ENCODE measurements at regions not wholly inside any gene's neighbourhood (a gene's known extent, or its start where the extent isn't known, plus 50 kb on each side); places are given as distances from the start of the nearest gene placed in this dataset.
"Not testable (repeated sequence)": the region's sequence is repeated elsewhere in the genome, so short reads cannot be mapped to it uniquely, and the experiment has no call there.

DNA sequence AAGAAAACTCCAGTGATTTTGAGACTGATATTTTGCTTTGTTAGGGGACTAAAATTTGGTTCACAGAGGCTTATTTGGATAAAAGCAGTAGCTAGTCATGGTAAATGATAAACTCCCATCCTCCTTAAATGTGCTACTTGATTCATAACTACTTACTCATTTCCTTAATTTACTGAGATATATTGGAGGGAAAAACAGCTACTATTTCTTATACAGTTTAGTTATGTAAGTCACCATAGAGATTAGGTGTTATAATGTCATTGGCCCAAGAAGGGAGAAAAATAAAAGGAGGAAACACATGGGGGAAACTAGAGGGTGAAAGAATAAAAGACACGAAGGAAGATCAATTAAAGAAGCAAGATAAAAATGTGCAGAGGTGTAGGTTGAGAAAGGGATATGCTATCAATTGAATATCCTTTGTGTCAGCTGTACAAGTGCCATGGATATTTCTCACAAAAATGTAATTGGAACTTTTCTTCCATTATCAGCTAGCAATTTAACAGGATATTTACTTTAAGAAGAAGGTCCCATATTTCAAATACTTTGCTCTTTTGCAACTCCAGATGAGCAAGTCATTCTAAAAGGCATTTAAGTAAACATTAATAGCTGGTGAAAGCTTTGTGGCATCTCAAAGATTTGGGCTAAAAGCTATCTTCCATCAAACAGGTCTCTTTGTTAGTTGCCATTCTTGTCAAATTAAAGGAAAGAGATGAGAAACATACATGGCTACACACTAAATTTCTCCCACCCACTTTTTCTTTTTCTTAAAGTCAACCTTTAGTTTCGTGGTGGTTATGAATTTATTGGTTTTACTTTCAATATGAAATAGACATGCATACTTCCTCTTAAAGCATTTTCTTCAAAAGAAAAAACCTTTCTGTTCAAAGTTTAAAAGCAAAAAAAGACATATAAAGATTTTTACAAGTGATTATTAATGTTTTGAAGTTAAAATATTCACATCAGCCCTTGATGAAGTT lies 439.5 kb downstream of the CCER1 start:
- peak; percentile 34 for DNase-seq (ENCODE audit: extremely low read depth, low read depth, low spot score)

DNA sequence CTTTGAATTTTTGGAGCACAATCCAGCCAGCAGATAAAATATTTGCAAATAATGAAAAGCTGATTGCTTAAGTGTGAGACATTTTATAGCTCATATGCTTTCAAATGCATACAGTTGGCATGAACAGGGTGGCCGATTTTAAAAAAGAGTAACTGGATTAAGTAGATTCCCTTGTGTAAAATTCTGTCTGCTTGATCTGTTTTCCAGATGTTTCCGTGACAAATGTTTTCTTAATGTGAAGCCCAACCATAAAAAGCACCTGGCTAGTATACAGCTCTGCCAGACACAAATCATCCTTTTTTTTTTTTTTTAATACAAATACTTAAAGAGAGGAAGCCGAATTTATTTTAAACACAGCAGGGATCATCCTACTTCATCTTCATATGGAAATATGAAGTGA lies 440.7 kb downstream of the CCER1 start:
- no peak for DNase-seq (ENCODE audit: extremely low read depth, low read depth, low spot score)

DNA sequence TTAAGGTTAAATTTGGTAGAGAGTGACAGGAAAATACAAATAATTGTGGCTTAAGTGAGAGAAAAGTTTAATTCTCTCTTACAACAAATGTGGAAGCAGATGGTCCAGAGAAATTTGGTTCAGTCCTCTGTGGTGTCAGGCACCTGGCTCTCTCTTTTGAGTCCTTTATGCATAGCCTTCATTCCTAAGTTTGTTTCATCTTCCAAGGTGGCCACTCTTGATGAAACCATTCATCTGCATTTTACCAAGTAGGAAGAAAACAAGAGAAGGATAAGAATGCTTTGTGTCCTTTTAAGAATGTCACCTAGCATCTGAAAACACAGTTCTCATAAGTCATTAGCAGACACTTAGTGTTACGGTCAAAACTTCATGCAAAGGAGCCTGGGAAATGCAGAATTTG lies 442.5 kb downstream of the CCER1 start:
- DNase-seq (ENCODE audit: extremely low read depth, low read depth, low spot score): no peak

DNA sequence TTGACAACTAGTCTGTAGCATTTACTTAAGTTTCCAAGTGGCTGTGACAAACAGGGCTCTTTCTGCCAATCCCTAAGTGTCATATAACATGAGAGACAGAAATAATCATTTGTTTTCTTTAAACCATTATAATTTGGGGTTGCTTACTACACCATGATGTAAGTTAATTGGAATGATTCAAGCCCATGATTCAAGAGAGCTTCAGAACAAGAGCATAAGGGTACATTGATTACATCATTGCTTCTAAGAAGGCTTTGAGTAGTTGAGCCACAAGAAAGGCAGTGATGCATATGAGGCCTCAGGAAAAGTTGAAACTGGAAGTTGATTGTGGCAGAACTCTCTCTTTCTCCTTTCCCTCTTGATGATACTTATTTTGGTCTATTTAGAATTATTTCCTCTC lies 444.0 kb downstream of the CCER1 start:
- no peak for DNase-seq (ENCODE audit: extremely low read depth, low read depth, low spot score)

- no peak for DNase-seq (ENCODE audit: extremely low read depth, low read depth, low spot score)
These were observed 450.2 kb downstream of the CCER1 start for GRCh38 chr12:90504806-90505205.

GRCh38 chr12:90502070-90502469 lies 452.9 kb downstream of the CCER1 start:
- DNase-seq (ENCODE audit: extremely low read depth, low read depth, low spot score): no peak

DNA sequence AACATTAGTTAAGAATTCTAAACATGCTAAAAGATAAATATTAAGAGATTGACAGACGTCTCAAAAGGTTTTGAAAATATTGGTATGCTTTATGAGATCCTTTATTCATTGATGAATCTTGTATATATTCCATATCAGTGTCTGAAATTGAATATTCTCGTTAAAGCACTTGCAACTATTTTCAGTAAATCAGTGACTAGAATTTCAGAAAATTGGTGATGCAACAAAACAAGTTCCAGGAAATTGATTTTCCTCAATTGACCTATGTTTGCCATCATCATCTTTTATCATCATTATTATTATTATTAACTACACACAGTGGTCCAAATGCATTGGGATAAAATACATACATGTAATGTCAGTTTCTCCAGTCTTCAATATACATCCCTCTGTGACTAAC lies 453.6 kb downstream of the CCER1 start:
- DNase-seq (ENCODE audit: extremely low read depth, low read depth, low spot score): no peak

DNA sequence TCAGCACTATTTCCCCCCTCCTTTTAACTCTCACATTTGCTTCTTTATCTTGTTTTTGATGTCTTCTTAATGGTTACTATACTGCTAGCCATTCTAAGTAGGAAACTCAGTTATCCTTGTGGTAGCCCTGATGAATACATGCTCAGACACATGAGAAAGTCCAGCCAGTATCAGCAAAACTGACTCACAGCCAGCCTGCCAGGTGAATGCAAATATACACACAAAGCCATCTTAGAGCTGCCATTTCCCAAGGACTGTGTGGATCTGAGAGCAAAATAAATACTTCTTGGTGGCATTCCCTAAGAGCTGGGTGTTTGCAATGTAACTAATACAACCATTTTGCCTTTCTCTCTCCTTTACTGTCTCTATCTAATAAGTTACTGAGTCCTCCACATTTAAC lies 455.2 kb downstream of the CCER1 start:
- no peak for DNase-seq (ENCODE audit: extremely low read depth, low read depth, low spot score)

DNA sequence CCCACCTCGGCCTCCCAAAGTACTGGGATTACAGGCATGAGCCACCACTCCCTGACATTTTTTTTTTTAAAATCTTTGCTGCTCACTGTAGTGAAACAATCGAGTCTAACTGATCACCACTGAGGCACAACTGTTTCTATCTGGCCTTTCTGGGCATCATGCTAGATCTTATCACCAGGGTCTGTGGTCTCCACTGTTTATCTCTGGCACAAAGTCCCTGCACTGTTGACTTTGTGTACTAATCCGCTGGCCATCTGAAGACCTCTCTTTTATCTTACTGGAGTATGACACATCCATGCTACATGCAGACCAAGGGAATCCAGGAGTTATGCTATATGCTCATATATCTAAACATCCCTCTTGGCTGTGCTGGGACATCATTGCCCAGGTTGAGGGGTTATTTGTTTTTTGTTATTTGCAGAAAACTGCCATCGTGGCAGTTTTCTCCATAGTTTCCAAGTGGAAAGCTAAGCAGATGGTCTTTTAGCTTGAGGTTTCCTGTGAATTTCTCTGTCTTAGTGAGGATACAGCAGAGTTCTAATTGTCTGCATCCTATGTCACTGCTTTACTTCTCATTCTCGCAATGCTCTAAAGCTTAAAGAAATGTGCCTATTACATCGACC lies 456.9 kb downstream of the CCER1 start:
- no peak for DNase-seq (ENCODE audit: extremely low read depth, low read depth, low spot score)

- DNase-seq (ENCODE audit: extremely low read depth, low read depth, low spot score): no peak
These were observed 464.6 kb downstream of the CCER1 start for GRCh38 chr12:90490355-90490754.

GRCh38 chr12:90489141-90489540 lies 465.8 kb downstream of the CCER1 start:
- DNase-seq (ENCODE audit: extremely low read depth, low read depth, low spot score): no peak

DNA sequence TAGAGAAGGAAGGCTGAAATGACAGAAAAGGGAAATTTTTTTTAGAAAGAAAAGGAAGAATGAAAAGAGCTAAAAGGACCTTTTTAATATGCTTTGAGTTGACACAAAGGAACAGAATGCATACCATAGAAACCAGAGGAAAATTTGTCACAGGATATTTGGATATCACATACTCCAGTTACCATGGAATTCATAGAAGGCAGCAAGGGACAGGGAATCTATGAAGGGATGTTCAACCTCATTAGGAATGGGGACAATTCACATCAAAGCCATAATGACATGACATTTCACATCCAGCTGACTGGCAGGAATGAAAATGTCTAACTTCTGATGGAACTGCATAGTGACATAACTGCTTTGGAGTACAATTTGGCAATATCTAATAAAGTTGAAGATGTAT lies 469.4 kb downstream of the CCER1 start:
- no peak for DNase-seq (ENCODE audit: extremely low read depth, low read depth, low spot score)

- no peak for DNase-seq (ENCODE audit: extremely low read depth, low read depth, low spot score)
These were observed 470.9 kb downstream of the CCER1 start for GRCh38 chr12:90484094-90484493.

- no peak for DNase-seq (ENCODE audit: extremely low read depth, low read depth, low spot score)
These were observed 473.2 kb downstream of the CCER1 start for GRCh38 chr12:90481748-90482147.

- DNase-seq (ENCODE audit: extremely low read depth, low read depth, low spot score): no peak
These were observed 475.7 kb downstream of the CCER1 start for GRCh38 chr12:90479237-90479636.

DNA sequence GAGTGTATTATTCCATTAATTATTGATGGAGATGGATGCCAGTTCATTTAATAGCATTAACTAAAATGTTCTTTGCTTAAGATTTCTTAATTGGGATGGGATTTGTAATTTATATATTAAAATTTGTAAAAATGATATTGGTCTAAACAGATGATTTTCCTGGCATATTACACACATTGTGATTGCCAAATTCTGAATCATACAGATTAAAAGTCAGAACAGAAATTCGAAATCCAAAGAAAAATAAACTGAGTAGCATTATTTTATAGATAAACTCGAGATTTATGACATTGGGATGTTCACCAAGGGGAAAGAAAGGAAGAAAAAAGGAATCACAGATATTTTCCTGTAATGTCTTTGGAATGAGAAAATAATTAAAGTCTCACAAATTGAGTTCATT lies 481.1 kb downstream of the CCER1 start:
- no peak for DNase-seq (ENCODE audit: extremely low read depth, low read depth, low spot score)

DNA sequence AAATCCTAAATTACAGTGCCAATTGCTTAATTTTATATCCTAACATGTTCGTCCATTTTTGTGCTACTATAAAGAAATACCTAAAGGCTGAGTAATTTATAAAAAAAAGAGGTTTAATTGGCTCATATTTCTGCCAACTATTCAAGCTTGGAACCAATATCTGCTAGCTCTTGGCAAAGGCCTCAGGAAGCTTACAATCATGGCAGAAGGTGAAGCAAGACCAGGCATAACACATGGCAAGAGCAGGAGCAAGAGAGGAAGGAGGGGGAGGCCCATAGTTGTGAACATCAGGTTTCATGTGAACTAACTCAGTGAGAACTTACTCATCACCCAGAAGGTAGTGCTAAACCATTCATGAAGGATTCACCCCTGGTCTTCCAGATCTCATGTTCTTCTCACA lies 494.3 kb downstream of the CCER1 start:
- no peak for DNase-seq (ENCODE audit: extremely low read depth, low read depth, low spot score)

DNA sequence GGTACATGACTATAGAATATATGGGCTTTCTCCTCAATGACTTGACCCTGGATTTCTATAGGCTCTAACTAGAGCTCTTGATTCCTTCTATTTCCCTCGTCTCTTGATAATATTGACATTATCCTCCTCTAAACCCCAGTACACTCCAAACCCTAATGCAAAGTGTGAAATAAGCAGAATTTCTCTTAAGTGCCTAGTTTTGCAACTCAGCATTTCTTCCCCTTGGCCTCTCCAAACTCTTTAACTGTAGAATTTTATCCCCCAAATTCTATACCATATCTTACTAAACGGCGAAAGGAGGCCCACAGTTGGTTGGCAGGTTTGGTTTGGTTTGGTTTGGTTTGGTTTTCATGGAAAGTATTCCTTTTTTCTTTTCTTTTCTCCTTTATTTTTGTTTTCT lies 498.7 kb downstream of the CCER1 start:
- no peak for DNase-seq (ENCODE audit: extremely low read depth, low read depth, low spot score)

DNA sequence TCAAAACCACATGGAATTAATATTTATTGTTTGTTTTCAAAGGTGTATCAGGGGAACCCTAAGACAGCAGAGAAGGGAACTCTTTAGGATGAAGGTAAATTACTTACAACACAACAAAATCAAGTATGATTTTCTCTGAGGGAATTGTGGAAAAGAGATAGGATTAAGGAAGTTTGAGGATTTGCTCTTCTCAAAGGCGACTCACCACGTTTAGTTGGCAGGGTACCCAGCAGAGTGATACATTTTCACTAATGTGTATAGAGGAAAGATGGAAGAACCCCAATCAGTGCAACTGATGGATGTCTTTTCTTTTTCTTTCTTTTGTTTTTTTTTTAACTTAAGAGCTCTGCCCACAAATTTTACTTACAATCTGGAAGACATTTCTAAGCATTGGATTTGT lies 499.2 kb downstream of the CCER1 start:
- no peak for DNase-seq (ENCODE audit: extremely low read depth, low read depth, low spot score)

GRCh38 chr12:90449611-90450010 lies 505.4 kb downstream of the CCER1 start:
- DNase-seq (ENCODE audit: extremely low read depth, low read depth, low spot score): no peak

GRCh38 chr12:90443466-90443865 lies 511.5 kb downstream of the CCER1 start:
- DNase-seq (ENCODE audit: extremely low read depth, low read depth, low spot score): not testable (repeated sequence)

GRCh38 chr12:90441431-90441830 lies 513.5 kb downstream of the CCER1 start:
- DNase-seq (ENCODE audit: extremely low read depth, low read depth, low spot score): no peak

All from glomerular endothelial cell (primary cell).